Right lobe of liver (tissue), 4 donors: ENCODE measurements at regions not wholly inside any gene's neighbourhood (a gene's known extent, or its start where the extent isn't known, plus 50 kb on each side); places are given as distances from the start of the nearest gene placed in this dataset.

Source experiments
- POLR2A ChIP-seq: fragments of 450-650 bp; IDR thresholded peaks from one replicate; pipeline ENCODE4 v1.6.1; 2017; ENCODE audit warnings: antibody characterized with exemption, mild to moderate bottlenecking
- TF ChIP-seq, protein P1 (sequence below), 4 donors: fragments of 200-600 bp in 3 of 4; fragments of 450-650 bp in 1 of 4; IDR thresholded peaks; one replicate each; pipeline versions ENCODE4 v1.5.1 to v1.8.0; 2016 to 2022; ENCODE audit warnings: antibody characterized with exemption in 4 of 4, mild to moderate bottlenecking in 2 of 4
- donor health status: DM: no; HTN: no; CAD: no.
- donor health status: DM: no; HTN: no; CAD: no.
- donor health status: DM: no; HTN: yes; CAD: no.

DNA sequence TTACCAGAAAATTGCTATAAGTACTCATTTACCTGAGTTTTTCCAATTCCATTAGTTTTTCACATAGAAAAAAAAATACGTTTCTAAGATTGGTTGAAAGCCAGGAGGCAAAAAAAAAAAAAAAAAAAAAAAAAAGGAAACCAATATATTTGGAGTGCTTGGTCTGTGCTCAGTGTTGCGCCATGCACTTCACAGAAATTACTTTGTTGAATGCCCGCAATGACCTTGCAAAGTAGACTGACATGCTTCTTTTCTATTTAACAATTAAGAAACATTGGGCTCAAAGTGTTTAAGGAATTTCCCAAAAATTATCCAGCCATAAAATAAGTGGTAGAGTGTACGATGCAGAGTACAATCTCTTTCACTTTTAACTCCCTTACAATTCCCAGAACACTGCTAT is 65.2 kb upstream of the PAPPA start:
- no peak for TF ChIP-seq POLR2A
- TF ChIP-seq, protein P1, sequence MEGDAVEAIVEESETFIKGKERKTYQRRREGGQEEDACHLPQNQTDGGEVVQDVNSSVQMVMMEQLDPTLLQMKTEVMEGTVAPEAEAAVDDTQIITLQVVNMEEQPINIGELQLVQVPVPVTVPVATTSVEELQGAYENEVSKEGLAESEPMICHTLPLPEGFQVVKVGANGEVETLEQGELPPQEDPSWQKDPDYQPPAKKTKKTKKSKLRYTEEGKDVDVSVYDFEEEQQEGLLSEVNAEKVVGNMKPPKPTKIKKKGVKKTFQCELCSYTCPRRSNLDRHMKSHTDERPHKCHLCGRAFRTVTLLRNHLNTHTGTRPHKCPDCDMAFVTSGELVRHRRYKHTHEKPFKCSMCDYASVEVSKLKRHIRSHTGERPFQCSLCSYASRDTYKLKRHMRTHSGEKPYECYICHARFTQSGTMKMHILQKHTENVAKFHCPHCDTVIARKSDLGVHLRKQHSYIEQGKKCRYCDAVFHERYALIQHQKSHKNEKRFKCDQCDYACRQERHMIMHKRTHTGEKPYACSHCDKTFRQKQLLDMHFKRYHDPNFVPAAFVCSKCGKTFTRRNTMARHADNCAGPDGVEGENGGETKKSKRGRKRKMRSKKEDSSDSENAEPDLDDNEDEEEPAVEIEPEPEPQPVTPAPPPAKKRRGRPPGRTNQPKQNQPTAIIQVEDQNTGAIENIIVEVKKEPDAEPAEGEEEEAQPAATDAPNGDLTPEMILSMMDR (IDR thresholded peaks at IDR 0.05), result no peak
